GM12892 (cell line): ENCODE measurements at regions not wholly inside any gene's neighbourhood (a gene's known extent, or its start where the extent isn't known, plus 50 kb on each side); places are given as distances from the start of the nearest gene placed in this dataset.

Experiments
- POLR2A ChIP-seq: IDR thresholded peaks from 2 replicates; pipeline ENCODE4 v1.6.1; 2011; ENCODE audit warnings: low read depth, low read length, control low read depth
- POLR2AphosphoS5 ChIP-seq: IDR thresholded peaks from 2 replicates; pipeline ENCODE4 v1.6.1; 2011; ENCODE audit warnings: low read depth, low read length, control low read depth

DNA sequence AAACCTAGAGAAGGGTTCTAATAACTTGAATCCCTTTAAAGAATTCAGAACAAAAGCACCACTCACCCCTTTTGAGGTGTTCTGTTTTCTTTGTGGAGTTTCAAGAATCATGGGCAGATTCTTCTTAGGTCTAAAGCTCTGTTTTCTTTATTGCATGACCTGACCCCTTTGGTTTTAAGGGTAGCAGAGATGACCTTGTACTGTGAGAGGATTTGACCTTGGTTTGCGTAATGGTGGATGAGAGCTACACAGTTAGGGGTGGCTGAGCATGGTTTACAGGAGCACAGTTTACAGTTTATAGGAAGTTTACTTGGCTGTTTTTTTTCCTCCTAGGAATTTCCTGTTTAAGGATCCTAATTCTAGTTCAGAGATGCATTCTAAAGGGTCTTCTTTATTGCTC is 1095.6 kb upstream of the NRXN1 start:
- no peak for TF ChIP-seq POLR2AphosphoS5
- TF ChIP-seq POLR2A: no peak
